Epithelial cell of esophagus (primary cell): ENCODE measurements at regions not wholly inside any gene's neighbourhood (a gene's known extent, or its start where the extent isn't known, plus 50 kb on each side); places are given as distances from the start of the nearest gene placed in this dataset.
A peak's percentile ranks its signal among the peaks of the same experiment; 100 is the strongest.

Source experiments
- DNase-seq: peaks from one replicate; pipeline ENCODE4 v3.0.0; 2010; ENCODE audit warnings: low read depth
- H3K4me3 ChIP-seq: 2 replicates; pipeline ENCODE4 v1.5.1; 2011; ENCODE audit warnings: mild to moderate bottlenecking, low read length, control low read depth
- CTCF ChIP-seq: IDR thresholded peaks from 2 replicates; pipeline ENCODE4 v1.5.1; 2011; ENCODE audit warnings: low read depth, mild to moderate bottlenecking, low read length, control low read depth, inconsistent platforms; ENCODE audit not compliant: insufficient read depth; ENCODE audit errors: missing control alignments

GRCh38 chr2:81324046-81324445 is 1019.5 kb upstream of the LRRTM1 start:
- peak; percentile 11 for TF ChIP-seq CTCF
- peak; percentile 21 for DNase-seq
- no peak overlapping the region for H3K4me3 ChIP-seq

- H3K4me3 ChIP-seq: no peak overlapping the region
- TF ChIP-seq CTCF: no peak
Observed at GRCh38 chr2:81304154-81304830, 999.7 kb upstream of the LRRTM1 start.

GRCh38 chr2:81303321-81303720 is 998.8 kb upstream of the LRRTM1 start:
- no peak for TF ChIP-seq CTCF
- H3K4me3 ChIP-seq: no peak overlapping the region
- no peak for DNase-seq

More at GRCh38 chr2:81304154-81304830, 999.7 kb upstream of the LRRTM1 start:
- DNase-seq: peak; percentile 9

GRCh38 chr2:81299841-81300240 is 995.3 kb upstream of the LRRTM1 start:
- no peak for DNase-seq
- no peak for TF ChIP-seq CTCF
- H3K4me3 ChIP-seq: no peak overlapping the region

- TF ChIP-seq CTCF: no peak
- DNase-seq: no peak
- no peak overlapping the region for H3K4me3 ChIP-seq
Observed at GRCh38 chr2:81290846-81291245, 986.3 kb upstream of the LRRTM1 start.

GRCh38 chr2:81283081-81283480 is 978.5 kb upstream of the LRRTM1 start:
- no peak overlapping the region for H3K4me3 ChIP-seq
- DNase-seq: no peak
- no peak for TF ChIP-seq CTCF

GRCh38 chr2:81282151-81282769 is 977.7 kb upstream of the LRRTM1 start:
- DNase-seq: no peak
- no peak overlapping the region for H3K4me3 ChIP-seq
- TF ChIP-seq CTCF: no peak
